ENCODE measurements at regions not wholly inside any gene's neighbourhood (a gene's known extent, or its start where the extent isn't known, plus 50 kb on each side); places are given as distances from the start of the nearest gene placed in this dataset.
A peak's percentile ranks its signal among the peaks of the same experiment; 100 is the strongest.
"Not testable (repeated sequence)": the region's sequence is repeated elsewhere in the genome, so short reads cannot be mapped to it uniquely, and the experiment has no call there.

- DNase-seq (ENCODE audit: low spot score), result not testable (repeated sequence)
Observed at GRCh38 chr1:149841597-149842238, 57.6 kb upstream of the BOLA1 start.

- not testable (repeated sequence) for DNase-seq (ENCODE audit: low spot score)
Observed at GRCh38 chr1:149842458-149843064, 56.8 kb upstream of the BOLA1 start.

GRCh38 chr1:149843431-149844041, 55.8 kb upstream of the BOLA1 start:
- no peak for DNase-seq (ENCODE audit: low spot score)

- peak; percentile 10 for DNase-seq (ENCODE audit: low spot score)
Observed at GRCh38 chr1:149844101-149844500, 55.3 kb upstream of the BOLA1 start.

- no peak for DNase-seq (ENCODE audit: low spot score)
Observed at GRCh38 chr1:149844650-149845255, 54.6 kb upstream of the BOLA1 start.

- no peak for DNase-seq (ENCODE audit: low spot score)
Observed at GRCh38 chr1:149845416-149845815, 54.0 kb upstream of the BOLA1 start.

GRCh38 chr1:149846042-149846441, 53.3 kb upstream of the BOLA1 start:
- DNase-seq (ENCODE audit: low spot score), result no peak

- no peak for DNase-seq (ENCODE audit: low spot score)
Observed at GRCh38 chr1:149846593-149847466, 52.5 kb upstream of the BOLA1 start.

GRCh38 chr1:149848340-149849110, 50.8 kb upstream of the BOLA1 start:
- DNase-seq (ENCODE audit: low spot score), result no peak

GRCh38 chr1:149849111-149849946, 50.0 kb upstream of the BOLA1 start:
- no peak for DNase-seq (ENCODE audit: low spot score)

Data from AG20443 (cell line).